ENCODE measurements at regions not wholly inside any gene's neighbourhood (a gene's known extent, or its start where the extent isn't known, plus 50 kb on each side); places are given as distances from the start of the nearest gene placed in this dataset.
A peak's percentile ranks its signal among the peaks of the same experiment; 100 is the strongest.

- no peak for DNase-seq
These were observed 718.8 kb upstream of the LRFN5 start for GRCh38 chr14:40887912-40888311.

GRCh38 chr14:40870252-40870651, 736.4 kb upstream of the LRFN5 start:
- peak; percentile 39 for DNase-seq

- DNase-seq, result no peak
These were observed 747.6 kb upstream of the LRFN5 start for GRCh38 chr14:40859055-40859454.

- DNase-seq, result no peak
These were observed 751.3 kb upstream of the LRFN5 start for GRCh38 chr14:40855343-40855742.

- DNase-seq, result peak; percentile 1
These were observed 756.5 kb upstream of the LRFN5 start for GRCh38 chr14:40850191-40850590.

- DNase-seq, result peak; percentile 38
These were observed 759.2 kb upstream of the LRFN5 start for GRCh38 chr14:40847480-40847879.

GRCh38 chr14:40842816-40843215, 763.9 kb upstream of the LRFN5 start:
- no peak for DNase-seq

GRCh38 chr14:40841886-40842285, 764.8 kb upstream of the LRFN5 start:
- DNase-seq, result no peak

GRCh38 chr14:40838601-40839000, 768.1 kb upstream of the LRFN5 start:
- DNase-seq, result no peak

GRCh38 chr14:40806471-40806870, 800.2 kb upstream of the LRFN5 start:
- no peak for DNase-seq

GRCh38 chr14:40796168-40796567, 810.5 kb upstream of the LRFN5 start:
- no peak for DNase-seq

- DNase-seq, result no peak
These were observed 821.8 kb upstream of the LRFN5 start for GRCh38 chr14:40784860-40785259.

GRCh38 chr14:40762685-40763084, 844.0 kb upstream of the LRFN5 start:
- DNase-seq, result peak; percentile 1

- DNase-seq, result no peak
These were observed 844.5 kb upstream of the LRFN5 start for GRCh38 chr14:40762177-40762576.

GRCh38 chr14:40760704-40761103, 846.0 kb upstream of the LRFN5 start:
- no peak for DNase-seq

GRCh38 chr14:40758076-40758475, 848.6 kb upstream of the LRFN5 start:
- DNase-seq, result no peak

- DNase-seq, result no peak
These were observed 849.2 kb upstream of the LRFN5 start for GRCh38 chr14:40757376-40757950.

GRCh38 chr14:40733206-40733605, 873.5 kb upstream of the LRFN5 start:
- no peak for DNase-seq

- DNase-seq, result no peak
These were observed 879.6 kb upstream of the LRFN5 start for GRCh38 chr14:40727107-40727506.

- DNase-seq, result no peak
These were observed 893.3 kb upstream of the LRFN5 start for GRCh38 chr14:40713387-40713786.

- DNase-seq, result no peak
These were observed 909.4 kb upstream of the LRFN5 start for GRCh38 chr14:40697231-40697630.

GRCh38 chr14:40694023-40694422, 912.7 kb upstream of the LRFN5 start:
- no peak for DNase-seq

GRCh38 chr14:40691066-40691465, 915.6 kb upstream of the LRFN5 start:
- DNase-seq, result no peak

GRCh38 chr14:40685764-40686163, 920.9 kb upstream of the LRFN5 start:
- no peak for DNase-seq

GRCh38 chr14:40684328-40684727, 922.3 kb upstream of the LRFN5 start:
- no peak for DNase-seq
